NCI-H1694 (cell line): ENCODE measurements at regions not wholly inside any gene's neighbourhood (a gene's known extent, or its start where the extent isn't known, plus 50 kb on each side); places are given as distances from the start of the nearest gene placed in this dataset.
A peak's percentile ranks its signal among the peaks of the same experiment; 100 is the strongest.
"Not testable (repeated sequence)": the region's sequence is repeated elsewhere in the genome, so short reads cannot be mapped to it uniquely, and the experiment has no call there.

ENCODE experiments used
- DNase-seq: peaks from one replicate; lab custom pipeline; 2025; lab: John Stamatoyannopoulos, UW

DNA sequence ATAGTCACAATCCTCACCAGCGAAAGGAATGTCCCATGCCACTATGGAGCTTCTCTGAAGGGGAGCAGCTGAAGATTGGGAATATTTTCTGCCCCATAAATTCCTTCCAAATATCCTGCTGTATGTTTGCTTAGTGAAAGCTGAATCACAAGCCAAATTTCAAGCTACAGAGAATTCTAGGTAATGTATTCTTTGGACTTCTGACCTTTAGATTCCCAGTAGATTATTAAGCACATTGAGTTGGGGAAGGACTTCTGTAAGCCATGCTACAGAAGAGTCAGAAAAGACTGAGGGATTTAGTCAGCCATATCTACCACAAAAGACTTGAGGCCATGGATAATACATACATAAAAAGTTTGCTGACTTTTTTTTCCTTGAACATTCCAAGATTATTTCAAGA is 1342.0 kb upstream of the NUDT12 start:
- DNase-seq, result no peak

DNA sequence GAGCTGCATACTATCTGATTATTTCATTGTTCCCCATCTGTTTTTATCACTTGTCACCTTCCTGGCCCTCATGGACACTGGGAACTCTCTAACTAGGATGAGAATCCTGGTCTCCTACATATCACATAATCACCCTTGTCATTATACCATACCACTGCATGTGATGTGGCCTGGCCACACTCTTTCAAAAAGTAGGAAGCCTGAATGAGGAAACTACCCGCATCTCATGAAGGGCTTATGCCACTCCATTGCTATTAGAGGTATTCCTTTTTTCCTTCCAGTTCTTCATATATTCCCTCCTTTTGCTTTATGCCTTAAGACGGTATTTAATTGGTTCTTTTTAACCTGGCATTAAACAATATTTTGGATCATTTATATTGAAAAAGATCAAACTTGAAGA is 1341.4 kb upstream of the NUDT12 start:
- no peak for DNase-seq

DNA sequence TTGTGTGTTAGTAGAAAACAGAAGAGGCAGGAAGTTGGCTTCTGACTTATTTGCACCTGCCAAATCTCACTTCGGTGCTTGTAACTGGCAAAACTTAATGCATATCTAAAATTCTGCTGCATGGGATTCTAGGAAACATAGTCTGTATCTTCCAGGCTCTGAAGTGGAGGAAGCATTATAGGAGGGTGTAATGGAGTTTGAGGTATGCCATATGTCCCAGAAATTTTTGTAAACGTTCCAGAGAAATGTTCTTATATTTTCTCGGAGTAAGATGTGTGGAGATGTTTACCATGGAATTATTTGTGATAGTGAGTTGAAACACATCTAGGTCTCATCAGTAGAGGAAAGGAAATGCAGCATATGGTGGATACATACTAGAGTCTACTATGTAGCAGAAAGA is 1329.0 kb upstream of the NUDT12 start:
- no peak for DNase-seq

DNA sequence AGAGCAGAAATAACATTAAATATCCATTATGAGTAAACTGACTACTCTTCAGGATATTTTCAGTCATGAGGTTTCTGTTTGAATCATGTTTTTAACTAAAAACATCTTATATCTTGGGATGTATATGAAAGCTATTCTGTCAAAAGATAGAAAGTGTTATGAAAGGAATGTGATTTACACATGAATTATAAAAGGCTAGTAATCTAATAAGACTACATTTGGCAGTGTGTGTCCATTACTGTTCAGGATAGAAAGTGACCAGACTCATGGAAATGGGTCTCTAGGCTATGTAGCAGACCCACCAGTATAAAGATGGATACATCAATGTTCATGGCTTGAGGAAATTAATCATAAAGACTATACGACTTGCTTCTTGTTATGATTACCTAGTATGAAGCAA is 1328.2 kb upstream of the NUDT12 start:
- no peak for DNase-seq

DNA sequence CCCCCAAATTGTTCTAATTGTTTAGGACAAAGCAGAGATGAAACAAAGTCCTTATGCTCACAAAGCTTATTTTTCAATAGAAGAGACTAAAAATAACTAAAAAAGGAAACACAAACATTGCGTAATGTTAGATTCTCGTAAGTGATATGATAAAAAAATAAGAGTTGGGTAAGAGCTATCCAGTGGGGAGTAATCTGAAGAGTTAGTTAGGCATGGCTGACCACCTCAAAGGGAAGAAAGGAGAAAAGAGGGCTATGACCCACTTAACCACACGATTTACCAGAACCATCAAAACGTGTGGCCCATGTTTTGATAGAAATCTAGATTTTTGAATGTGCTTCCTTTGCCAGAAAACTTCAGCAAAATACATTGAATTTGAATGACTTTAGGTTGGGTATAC is 1296.8 kb upstream of the NUDT12 start:
- no peak for DNase-seq

DNA sequence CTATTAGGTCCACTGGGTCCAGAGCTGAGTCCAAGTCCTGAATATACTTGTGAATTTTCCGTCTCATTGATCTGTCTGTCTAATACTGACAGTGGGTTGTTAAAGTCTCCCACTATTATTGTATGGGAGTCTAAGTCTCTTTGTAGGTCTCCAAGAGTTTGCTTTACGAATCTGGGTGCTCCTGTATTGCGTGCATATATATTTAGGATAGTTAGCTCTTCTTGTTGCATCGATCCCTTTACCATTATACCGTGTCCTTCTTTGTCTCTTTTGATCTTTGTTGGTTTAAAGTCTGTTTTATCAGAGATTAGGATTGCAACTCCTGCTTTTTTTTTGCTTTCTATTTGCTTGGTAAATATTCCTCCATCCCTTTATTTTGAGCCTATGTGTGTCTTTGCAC is 1289.5 kb upstream of the NUDT12 start:
- DNase-seq, result not testable (repeated sequence)

DNA sequence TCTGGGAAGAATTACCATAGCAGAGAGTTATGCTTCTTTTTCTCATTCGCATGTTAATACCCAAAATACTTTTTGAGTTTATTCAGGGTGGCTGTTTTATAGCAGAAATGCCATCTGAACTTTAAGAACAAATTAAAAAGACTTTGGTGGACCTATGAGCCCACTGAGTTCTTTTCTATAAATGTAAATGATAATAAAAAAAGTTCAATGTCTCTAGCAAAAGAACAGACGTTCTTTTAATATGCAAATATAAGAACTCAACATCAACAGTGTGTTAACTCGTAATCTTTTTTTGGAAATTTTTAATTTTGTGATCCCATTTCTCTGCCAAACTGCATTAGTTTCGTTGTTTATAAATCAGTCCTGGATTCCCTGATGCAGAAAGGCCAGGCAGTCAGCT is 1283.0 kb upstream of the NUDT12 start:
- DNase-seq, result no peak

DNA sequence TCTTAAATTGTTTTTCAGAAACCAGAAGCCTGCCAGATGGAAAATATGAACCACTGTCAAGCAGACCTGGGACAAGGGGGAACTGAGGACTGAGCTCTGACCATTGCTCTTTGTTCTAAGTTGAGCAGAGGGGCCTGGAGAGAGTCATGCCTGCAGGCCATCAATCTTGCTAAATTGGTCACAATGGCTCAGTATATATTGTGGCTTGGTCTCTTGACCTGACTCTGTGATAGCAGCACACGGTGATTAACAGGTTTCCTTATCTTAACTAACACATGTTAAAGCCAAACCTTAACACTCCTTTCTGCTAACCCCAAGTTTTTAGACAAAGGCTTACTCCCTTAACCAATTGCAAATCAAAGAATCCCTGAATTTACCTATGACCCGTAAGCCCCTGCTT is 1281.2 kb upstream of the NUDT12 start:
- no peak for DNase-seq

DNA sequence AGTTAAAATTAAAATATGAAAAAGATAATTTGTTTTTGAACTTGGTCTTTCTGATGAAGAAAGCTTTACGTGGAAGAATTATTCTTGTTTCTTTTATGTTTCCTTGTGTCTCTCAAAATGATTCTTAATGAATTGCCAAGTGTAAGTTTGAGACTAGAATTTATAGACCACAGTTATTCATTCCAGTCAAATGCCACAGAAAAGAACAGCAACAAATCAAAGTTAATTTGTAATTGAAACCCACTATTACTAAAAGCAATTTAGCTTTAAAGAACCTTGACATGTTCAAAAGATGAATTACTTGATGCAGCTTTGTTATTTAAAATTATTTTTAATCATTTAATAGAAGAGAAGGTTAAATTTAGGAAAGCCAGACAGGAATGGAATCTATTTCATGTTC is 1277.7 kb upstream of the NUDT12 start:
- DNase-seq, result no peak

DNA sequence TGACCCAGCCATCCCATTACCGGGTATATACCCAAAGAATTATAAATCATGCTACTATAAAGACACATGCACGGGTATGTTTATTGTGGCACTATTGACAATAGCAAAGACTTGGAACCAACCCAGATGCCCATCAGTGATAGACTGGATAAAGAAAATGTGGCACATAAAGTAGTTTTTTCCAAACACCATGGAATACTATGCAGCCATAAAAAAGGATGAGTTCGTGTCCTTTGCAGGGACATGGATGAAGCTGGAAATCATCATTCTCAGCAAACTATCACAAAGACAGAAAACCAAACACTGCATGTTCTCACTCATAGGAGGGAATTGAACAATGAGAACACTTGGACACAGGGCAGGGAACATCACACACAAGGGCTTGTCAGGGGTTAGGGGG is 1268.9 kb upstream of the NUDT12 start:
- DNase-seq, result not testable (repeated sequence)

DNA sequence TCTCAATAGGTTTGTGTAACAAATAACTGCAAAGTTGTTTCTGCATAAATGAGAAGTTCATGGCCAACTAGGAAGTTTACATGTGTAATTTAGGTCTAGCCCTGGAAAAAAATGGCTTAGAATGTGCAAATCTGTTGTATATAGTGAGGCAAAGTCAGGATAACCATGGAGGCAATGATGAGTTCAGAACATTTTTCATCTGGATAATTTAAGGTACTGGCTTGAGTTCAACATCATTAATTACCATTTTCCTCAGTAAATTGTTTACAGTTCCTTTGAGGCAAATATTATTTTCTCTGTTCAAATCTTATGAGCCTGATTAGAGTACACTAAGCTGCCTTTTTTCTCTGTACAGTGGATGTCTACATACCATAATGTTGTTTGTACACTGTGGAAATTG is 1259.0 kb upstream of the NUDT12 start:
- no peak for DNase-seq

DNA sequence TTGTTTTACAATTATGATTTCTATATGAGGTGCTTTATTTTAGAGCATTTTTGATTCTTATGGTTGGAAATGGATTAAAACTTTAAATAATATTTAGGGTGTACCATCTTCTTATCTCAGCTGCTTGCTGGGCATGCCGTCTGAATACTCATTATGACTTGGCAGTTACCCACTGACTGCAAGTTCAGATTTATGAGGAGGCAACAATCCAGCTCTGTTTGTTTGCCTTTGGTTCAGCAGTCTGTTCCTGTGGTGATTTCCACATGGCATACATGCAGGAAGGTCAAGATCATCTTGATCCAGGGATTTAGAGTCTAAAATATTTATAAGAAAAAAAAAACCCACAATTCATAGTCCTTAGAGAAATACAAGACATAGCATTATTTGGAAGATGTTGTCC is 1254.5 kb upstream of the NUDT12 start:
- peak; percentile 3 for DNase-seq

DNA sequence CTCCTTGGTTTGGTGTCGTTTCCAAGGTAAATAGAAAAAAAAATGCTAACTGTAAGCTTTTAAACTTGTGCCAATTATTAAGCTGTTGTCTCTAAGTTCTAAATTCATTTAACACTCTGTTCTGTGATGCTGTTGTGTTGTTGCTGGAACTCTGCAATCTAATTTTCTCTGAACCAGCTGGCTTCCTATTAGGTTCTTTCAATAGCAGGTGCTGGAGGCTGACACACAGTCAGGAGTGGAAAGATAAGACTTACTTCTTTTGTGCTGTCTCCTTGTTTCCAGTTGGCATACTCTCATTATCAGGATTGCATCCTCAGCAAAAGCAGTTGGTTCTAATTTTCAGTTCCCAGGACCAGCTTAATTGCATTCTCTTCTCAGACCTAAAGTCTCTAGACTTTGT is 1252.6 kb upstream of the NUDT12 start:
- peak; percentile 17 for DNase-seq

DNA sequence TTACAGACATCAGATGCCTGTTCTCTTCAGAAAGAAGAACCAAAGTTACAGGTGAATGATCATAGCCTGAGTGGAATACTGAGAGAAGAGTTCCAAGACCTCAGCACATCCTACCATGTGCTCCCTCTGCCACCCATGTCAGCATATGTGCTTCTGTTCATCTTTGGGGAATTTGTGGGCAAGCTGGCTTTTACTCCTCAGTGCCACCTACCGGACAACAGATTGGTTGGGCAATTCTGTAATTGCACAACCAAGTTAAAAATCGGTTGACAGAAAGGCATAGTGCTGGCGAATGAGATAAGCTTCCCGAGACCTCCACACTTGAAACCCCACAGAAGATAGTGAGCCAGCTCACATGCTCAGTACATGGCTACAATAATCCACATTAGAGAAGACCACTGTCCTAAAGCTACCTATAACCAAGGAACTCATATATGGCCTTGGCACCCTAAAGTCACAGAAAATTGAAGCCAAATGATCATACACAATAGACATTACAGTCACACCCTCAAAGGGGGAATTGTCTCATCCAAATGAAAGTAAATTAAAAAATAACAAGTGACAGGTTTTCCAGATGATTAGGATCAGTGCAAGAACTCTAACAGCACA is 1238.0 kb upstream of the NUDT12 start:
- no peak for DNase-seq

DNA sequence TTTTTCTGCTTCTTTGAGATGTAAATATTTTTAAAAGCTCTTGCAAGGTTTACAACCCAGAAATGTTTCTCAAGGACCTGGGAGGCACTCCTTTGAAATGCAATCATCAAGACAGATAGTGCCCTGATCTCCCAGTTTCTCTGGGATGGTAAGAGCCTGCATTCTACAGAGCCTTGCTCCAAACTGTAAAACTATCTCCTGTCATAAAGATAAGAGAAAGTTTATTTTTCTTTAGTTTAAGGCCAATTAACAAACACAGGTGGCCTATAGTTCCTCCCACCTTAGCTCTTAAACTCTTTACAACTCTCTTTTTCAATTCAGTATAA is 1231.1 kb upstream of the NUDT12 start:
- DNase-seq, result no peak

DNA sequence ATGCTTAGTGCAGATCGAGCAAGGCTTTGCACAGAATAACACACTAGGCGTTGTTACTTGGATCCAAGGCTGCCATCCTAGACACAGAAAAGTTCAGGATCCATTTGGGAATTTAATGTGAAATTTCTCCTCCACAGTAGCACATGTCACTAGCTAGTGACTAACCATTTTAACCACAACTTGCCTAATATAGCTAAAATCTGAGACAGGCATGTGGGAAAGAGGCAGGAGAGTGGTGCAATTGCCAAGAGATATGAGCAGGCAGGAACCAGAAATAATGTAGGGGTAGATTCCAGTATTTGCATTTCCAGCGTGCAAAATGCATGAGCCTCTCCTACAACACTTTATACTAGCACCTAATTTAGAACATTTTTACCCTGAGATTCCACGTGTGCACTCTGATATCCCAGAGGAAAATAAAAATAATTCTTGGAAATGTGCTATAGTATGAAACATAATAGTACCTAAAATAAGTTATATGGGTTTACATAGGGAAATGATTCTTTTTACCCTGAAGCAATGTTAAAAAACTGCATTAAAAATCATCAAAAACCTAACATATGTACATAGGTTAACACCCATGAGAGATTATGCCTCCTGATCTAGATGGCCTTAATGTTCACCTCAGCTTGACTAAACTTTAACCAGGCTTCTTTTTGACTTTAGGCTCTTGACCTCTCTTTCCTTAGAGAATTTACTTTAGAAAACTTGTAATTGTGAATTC is 1230.6 kb upstream of the NUDT12 start:
- no peak for DNase-seq

DNA sequence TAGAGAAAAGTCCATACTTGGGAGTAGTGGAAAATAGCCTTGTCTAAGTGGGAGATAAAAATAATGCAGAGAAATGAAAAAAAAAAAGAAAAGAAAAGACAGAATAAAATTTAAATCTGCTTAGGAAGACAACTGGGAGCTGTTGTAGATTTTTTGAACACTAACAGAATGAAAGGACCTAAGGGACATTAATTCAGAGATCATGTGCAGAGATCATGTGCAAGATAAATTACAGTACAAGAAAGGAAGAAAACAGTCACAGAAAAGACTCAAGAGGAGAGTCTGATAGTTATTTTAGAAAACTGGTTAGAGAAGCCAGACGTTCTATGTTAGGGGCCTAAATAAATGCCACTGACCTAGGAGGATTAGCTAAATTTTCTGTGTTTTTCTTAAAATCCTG is 1226.8 kb upstream of the NUDT12 start:
- no peak for DNase-seq

DNA sequence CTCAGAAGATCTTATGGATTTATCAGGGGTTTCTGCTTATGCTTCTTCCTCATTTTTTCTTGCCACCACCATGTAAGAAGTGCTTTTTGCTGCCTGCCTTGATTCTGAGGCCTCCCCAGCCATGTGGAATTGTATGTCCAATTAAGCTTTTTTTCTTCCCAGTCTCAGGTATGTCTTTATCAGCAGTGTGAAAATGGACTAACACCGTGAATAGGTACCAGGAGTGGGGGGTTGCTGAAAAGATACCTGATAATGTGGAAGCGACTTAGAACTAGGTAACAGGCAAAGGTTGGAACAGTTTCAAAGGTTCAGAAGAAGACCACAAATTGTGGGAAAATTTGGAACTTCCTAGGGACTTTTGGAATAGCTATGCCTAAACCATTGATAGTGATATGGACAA is 1222.5 kb upstream of the NUDT12 start:
- no peak for DNase-seq

DNA sequence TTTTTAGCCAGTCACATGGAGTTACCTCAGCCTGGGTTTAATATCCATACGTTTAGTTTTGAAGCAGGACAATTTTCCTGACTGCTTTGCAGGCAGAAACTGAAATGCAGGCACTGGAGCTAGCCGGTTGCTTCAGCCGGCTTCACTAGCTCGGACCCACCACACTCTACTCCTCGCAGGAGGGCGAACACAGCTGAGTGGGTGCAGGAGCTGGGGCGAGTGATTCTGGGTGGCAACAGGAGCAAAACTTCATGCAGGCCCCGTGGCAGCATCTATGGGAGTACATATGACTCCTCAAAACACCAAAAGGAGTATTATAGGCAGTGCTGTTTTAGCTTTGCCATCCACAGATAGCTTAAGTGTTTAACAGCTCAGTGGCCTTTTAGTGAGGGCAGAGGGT is 1211.8 kb upstream of the NUDT12 start:
- no peak for DNase-seq

DNA sequence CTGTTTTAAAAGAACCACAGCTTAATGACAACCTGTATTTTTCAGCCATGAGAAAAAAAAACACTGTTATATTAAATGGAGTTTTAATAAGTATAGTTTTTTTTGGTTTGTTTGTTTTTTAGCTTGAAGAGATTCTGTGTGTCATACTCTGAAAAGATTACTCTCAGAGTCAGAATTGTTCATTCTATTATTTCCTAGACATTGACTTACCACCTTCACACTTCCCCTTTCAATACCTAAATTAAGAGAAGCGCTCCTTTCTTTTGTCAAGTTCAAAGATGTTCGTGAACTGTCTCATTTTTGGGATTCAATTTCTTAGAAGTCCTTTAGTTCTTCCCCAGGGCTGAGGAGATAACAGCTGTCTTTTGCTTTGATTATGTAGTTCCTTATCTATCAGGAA is 1201.6 kb upstream of the NUDT12 start:
- DNase-seq, result no peak

DNA sequence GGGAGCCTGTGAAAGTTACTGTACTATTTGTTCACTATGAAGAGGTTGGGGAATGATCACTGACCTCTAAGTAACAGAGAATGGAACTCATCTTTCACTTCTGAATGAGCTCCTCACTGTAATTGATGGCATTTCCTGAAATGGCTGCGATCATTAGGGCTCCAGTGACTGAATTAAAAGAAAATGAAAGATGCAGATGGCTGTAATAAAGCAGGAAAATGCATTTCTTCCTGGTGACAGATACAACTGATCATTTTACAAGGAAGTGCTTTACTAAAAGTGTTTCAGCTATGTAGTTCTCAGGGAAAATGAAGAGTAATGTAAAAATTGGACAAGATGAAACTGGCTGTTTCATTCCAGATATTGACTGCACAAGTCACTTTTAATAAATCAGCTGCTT is 1200.6 kb upstream of the NUDT12 start:
- no peak for DNase-seq

DNA sequence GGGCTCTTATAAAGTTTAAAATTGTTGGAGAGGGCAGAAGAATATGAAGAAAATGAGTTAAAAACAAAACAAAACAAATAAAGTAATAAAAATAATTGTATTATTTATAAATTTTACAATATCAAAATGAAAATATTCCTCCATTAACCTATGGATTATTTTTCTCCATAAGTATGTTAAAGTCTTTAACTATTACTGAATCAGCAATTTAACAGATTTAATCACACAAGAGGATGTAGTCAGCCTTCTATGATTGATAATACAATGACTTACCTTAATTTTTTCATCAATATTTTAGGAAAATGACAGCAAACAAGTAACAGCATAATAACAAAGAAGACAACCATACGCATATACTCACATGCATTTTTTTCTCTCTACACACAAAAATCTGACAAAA is 1195.3 kb upstream of the NUDT12 start:
- DNase-seq, result no peak

DNA sequence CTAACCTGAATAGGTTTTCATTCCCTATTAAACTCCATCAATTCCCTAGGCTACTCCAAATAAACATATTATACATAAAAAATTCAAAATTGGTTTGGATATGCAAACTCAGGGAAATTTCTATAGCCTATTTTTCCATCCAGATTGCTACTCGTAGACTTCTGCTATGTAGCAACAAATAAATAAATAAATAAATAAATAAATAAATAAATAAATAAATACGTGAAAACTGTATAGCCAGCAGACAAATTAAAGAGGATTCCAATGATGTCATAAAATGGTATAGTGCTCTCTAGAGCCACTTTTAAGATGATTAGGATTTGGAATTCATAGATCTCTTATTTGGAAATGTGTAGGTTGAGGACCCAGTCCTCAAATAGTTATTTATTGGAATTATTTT is 1193.2 kb upstream of the NUDT12 start:
- no peak for DNase-seq

DNA sequence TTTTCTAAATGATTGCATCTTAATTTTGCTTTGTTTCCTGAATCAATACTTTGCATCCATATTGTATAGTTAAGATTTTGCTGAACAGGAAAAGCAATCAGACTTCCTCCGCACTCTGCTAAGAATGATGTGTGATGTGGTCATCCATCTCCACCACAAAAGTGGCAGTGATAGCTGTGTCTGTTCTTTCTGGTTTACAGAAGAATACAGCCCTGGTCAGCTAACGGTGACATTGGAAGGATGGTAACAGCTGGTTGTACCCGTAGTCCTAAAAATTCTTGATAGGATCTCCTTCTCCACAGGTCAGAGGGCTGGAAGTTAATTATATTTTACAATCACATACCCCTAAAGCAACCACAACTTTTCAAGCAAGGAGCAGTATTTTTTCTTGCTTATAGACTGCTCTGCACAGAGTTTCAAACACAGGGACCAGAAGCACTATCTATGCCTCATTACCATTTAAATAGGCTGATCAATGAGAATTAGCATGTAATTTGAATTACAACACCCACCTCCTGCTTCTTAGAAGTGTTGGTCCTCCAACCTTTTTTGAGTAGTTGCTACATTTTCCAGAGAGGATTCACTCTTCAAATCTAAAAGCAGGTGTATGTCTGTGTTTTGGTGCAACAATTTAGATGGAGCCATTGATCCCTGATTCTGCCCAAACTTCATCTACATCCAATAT is 1191.9 kb upstream of the NUDT12 start:
- no peak for DNase-seq
